Astrocyte of the cerebellum (primary cell): ENCODE measurements at regions not wholly inside any gene's neighbourhood (a gene's known extent, or its start where the extent isn't known, plus 50 kb on each side); places are given as distances from the start of the nearest gene placed in this dataset.

ENCODE experiments used
- DNase-seq: peaks from one replicate; pipeline ENCODE4 v3.0.0-alpha.2; 2011; ENCODE audit warnings: low read depth
- H3K4me3 ChIP-seq: 2 replicates; pipeline ENCODE4 v1.5.1; 2011; ENCODE audit warnings: mild to moderate bottlenecking, low read depth, low read length, moderate library complexity
- in situ Hi-C: cut with HindIII; loops from 2 replicates; pipeline ENCODE4 v1.10.0; 2017; ENCODE audit warnings: low sequenced_read_pairs
- TF ChIP-seq, protein P1 (sequence below): IDR thresholded peaks from 2 replicates; pipeline ENCODE4 v1.5.1; 2012; ENCODE audit warnings: low read length, low read depth, moderate library complexity, mild to moderate bottlenecking; ENCODE audit errors: missing control alignments

DNA sequence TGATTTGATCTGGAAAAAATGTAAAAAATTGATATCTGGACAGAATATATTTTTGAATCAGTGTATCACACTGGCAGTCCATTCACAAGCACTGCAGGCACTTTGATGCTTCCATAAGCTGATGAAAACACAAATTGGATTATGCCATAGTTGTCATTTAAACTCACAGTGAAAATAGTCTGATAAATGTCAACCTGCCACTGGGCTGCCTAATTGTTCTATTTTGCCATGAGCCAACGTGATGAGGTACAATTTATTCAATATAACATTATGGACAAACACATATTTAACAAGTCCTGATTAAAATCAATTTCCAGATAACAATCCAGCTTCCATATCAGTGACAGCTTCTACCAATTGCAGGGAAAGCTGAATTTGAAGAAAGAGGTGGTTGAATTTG is 1244.9 kb downstream of the EFNB2 start:
- in situ Hi-C loops = no loop called here
- DNase-seq = no peak
- TF ChIP-seq, protein P1, sequence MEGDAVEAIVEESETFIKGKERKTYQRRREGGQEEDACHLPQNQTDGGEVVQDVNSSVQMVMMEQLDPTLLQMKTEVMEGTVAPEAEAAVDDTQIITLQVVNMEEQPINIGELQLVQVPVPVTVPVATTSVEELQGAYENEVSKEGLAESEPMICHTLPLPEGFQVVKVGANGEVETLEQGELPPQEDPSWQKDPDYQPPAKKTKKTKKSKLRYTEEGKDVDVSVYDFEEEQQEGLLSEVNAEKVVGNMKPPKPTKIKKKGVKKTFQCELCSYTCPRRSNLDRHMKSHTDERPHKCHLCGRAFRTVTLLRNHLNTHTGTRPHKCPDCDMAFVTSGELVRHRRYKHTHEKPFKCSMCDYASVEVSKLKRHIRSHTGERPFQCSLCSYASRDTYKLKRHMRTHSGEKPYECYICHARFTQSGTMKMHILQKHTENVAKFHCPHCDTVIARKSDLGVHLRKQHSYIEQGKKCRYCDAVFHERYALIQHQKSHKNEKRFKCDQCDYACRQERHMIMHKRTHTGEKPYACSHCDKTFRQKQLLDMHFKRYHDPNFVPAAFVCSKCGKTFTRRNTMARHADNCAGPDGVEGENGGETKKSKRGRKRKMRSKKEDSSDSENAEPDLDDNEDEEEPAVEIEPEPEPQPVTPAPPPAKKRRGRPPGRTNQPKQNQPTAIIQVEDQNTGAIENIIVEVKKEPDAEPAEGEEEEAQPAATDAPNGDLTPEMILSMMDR = no peak
- no peak overlapping the region for H3K4me3 ChIP-seq

DNA sequence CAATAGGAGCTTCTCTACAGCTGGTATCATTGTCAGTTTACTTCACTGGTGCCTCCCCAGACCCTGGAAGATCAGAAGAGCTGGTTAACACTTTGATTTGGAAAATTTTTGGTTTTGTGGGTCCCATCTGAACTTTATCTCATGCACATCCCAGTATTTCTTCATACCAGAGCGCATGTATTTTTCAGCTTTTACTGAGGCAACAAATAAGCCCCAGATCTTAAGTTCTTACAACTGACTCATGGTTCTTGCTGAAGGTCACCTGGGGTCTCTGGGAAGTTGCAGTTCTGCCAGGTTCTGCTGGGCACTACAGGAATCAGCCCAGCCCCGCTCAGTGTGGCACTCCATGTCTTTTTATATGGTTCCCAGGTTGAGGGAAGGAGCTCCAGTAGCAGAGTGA is 1249.9 kb downstream of the EFNB2 start:
- TF ChIP-seq, protein P1 = no peak
- no peak for DNase-seq
- in situ Hi-C loops = no loop called here
- no peak overlapping the region for H3K4me3 ChIP-seq

DNA sequence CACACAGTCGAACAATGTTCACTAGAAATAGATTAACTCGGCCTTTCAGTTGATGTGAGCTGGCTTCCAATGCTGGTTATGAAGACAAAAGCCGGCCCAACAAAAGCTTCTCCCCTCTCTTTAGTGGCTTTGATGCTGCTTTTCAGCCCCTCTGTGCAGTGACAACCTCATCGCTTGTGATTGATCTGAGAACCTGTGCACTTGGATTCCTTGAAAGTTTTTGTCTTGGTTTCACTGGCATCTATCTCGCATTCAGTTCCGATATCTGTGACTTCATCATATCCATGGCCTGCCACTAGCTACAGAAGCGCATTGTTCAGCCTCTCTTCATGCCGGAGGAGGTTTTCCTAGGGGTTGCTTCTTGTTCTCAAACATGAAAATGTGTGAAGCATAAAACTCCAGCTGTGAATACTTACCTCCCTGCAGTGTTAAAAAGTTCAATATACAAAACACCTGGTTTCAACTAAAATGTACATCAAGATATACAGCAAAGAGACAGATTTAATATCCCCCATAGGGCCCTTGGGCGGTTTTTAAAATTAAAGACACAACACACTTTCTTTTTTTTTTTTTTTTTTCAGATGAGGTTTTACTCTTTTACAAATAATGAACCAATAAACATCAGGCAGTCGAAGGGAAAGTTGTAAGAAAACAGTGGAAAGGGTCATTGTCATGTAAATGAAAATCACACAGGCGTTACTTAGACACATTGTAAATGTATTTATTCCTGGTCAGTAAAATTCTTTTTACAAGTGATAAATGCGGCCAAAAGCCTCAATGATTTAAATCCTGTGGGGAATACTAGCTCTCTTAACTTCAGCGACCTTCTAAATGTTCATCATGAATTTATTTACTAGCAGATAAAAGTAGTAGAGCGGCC is 1252.8 kb downstream of the EFNB2 start:
- no peak for DNase-seq
- in situ Hi-C loops = no loop called here
- TF ChIP-seq, protein P1 = no peak
- H3K4me3 ChIP-seq = no peak overlapping the region

DNA sequence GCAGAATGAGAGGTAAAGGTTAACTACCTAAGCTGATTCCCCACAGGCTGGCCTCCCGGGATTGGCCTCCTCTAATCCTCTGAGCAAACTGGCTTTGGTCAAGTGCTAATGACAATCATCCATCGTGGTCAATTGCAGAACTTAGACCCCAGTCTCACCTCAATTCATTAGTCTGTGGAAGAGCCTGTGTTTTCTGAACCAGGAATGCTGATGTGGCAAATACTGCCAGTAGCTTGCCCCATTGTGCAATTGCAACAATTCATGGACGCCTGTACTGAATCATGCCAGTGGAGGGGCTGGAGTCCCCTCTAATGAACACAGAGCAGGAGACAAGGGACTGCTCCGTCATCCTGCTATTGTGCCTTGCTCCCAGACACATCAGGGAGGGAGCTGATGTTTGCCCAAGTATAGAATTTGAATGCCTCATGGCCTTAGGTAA is 1256.5 kb downstream of the EFNB2 start:
- no peak for DNase-seq
- no peak overlapping the region for H3K4me3 ChIP-seq

DNA sequence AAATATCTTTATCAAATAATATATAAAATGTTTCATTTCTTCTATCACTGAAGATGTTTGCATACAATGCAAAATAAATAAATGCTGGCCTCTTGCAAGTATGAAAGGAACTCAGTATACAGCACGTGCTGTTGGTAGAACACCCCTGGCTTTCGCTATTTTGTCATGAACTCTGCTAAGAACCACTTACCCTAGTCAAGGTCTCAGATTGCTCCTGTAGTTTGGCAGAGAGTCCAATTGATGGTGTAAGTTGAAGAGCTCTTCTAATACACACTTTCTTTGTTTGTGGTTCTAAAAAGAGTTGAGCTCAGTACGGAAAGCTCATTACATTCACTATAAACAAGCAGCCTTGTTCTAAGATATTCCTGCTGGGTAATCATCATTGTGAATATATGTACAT is 1258.9 kb downstream of the EFNB2 start:
- DNase-seq = no peak
- no peak overlapping the region for H3K4me3 ChIP-seq
- TF ChIP-seq, protein P1 = no peak
- in situ Hi-C loops = no loop called here

More for the DNA sequence above, 1256.5 kb downstream of the EFNB2 start:
- in situ Hi-C loops = no loop called here
- TF ChIP-seq, protein P1 = no peak

DNA sequence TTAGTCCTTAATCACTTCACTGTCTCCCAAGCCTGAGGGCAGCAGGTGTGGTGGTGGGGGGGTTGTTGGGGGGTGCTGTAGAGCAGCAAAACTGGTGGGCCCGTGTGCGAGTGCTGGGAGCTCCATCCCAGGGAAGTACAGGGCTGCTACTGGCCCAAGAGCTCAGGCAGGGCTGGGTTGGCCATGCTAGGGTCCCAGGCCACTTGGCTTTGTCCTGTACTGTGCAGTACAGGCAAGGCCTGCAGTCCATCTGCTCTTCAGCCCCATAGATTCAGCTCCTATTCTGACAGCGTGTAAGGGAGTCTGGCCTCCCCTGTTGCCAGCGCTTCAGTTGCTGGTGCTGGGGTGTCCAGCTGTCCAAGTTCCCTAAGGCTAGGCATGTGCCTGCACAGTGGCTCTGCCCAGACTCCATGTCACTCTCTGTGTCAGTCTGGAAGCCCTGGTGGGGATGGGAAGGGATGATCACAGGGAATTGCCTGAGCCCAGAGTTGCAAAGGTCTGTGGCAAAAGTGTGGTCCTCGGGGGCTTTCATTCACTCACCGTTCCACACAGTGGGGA is 1261.7 kb downstream of the EFNB2 start:
- TF ChIP-seq, protein P1 = no peak
- in situ Hi-C loops = no loop called here
- no peak for DNase-seq
- no peak overlapping the region for H3K4me3 ChIP-seq
